Thyroid gland (tissue), 4 donors: ENCODE measurements at regions not wholly inside any gene's neighbourhood (a gene's known extent, or its start where the extent isn't known, plus 50 kb on each side); places are given as distances from the start of the nearest gene placed in this dataset.

Experiments
- CTCF ChIP-seq, 6 experiments: fragments of 200-600 bp in 3 of 6; fragments of 450-650 bp in 3 of 6; sonication (generic) in 3 of 6; IDR thresholded peaks; one replicate each; pipeline ENCODE4 v1.5.1; 2016 to 2019; ENCODE audit warnings: antibody characterized with exemption in 6 of 6, mild to moderate bottlenecking in 2 of 6, inconsistent platforms in 1 of 6, moderate library complexity in 1 of 6
- POLR2A ChIP-seq, 2 donors: fragments of 450-650 bp; IDR thresholded peaks; one replicate each; pipeline ENCODE4 v1.6.1; 2017; ENCODE audit warnings: antibody characterized with exemption in 2 of 2, mild to moderate bottlenecking in 2 of 2, moderate library complexity in 1 of 2

DNA sequence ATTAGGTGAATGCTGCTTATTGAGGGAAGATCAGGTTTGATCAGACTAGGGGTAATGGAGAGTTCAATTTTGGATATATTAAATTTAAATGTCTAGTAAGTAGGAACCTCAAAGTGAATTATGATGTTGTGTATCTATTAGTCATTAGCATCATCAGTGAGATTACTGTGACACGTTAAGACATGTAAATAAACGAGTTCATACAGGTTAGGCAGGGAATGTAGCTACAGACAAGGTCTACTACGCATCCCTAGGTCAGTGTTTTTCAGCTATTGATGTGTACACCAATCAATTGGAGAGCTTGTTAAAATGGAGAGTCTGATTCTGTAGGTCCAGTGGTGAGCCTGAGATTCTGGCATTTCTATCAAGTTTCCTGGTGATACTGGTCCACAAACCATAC is 120.1 kb upstream of the LRRC4C start:
- no peak for TF ChIP-seq CTCF (IDR thresholded peaks at IDR 0.05)
- no peak for TF ChIP-seq POLR2A (IDR thresholded peaks at IDR 0.05)
